Omental fat pad (tissue), 3 donors: ENCODE measurements at regions not wholly inside any gene's neighbourhood (a gene's known extent, or its start where the extent isn't known, plus 50 kb on each side); places are given as distances from the start of the nearest gene placed in this dataset.

ENCODE experiments used
- ATAC-seq: fragments of 150-250 bp; one replicate; pipeline ENCODE4 v1.9.1; 2016; ENCODE audit warnings: mild to moderate bottlenecking, moderate library complexity; ENCODE audit not compliant: low FRiP score
- DNase-seq: peaks from one replicate; pipeline ENCODE4 v3.0.0-alpha.2; 2019; ENCODE audit warnings: low spot score
- CTCF ChIP-seq, 3 donors: fragments of 450-650 bp; IDR thresholded peaks; one replicate each; pipeline ENCODE4 v1.5.1; 2016 to 2017; ENCODE audit warnings: antibody characterized with exemption in 3 of 3, mild to moderate bottlenecking in 3 of 3, moderate library complexity in 2 of 3

- TF ChIP-seq CTCF (IDR thresholded peaks at IDR 0.05) = no peak
- no peak for ATAC-seq
These were observed 248.4 kb downstream of the RHOU start for GRCh38 chr1:228983661-228984060.

GRCh38 chr1:228984107-228984506 lies 248.8 kb downstream of the RHOU start:
- TF ChIP-seq CTCF (IDR thresholded peaks at IDR 0.05) = no peak
- DNase-seq = no peak
- ATAC-seq = no peak

More at GRCh38 chr1:228983661-228984060, 248.4 kb downstream of the RHOU start:
- DNase-seq = no peak

- no peak for DNase-seq
- ATAC-seq = no peak
These were observed 249.7 kb downstream of the RHOU start for GRCh38 chr1:228984646-228985631.

GRCh38 chr1:228985661-228986060 lies 250.4 kb downstream of the RHOU start:
- TF ChIP-seq CTCF (IDR thresholded peaks at IDR 0.05) = no peak
- DNase-seq (no peak), ATAC-seq (no peak)

More at GRCh38 chr1:228984646-228985631, 249.7 kb downstream of the RHOU start:
- no peak for TF ChIP-seq CTCF (IDR thresholded peaks at IDR 0.05)

- no peak for ATAC-seq
- TF ChIP-seq CTCF (IDR thresholded peaks at IDR 0.05) = no peak
- DNase-seq = no peak
These were observed 251.0 kb downstream of the RHOU start for GRCh38 chr1:228986093-228986904.

- DNase-seq (no peak), ATAC-seq (no peak)
- TF ChIP-seq CTCF (IDR thresholded peaks at IDR 0.05) = no peak
These were observed 252.0 kb downstream of the RHOU start for GRCh38 chr1:228987286-228987685.
